ENCODE measurements at regions not wholly inside any gene's neighbourhood (a gene's known extent, or its start where the extent isn't known, plus 50 kb on each side); places are given as distances from the start of the nearest gene placed in this dataset.
"Not testable (repeated sequence)": the region's sequence is repeated elsewhere in the genome, so short reads cannot be mapped to it uniquely, and the experiment has no call there.

DNA sequence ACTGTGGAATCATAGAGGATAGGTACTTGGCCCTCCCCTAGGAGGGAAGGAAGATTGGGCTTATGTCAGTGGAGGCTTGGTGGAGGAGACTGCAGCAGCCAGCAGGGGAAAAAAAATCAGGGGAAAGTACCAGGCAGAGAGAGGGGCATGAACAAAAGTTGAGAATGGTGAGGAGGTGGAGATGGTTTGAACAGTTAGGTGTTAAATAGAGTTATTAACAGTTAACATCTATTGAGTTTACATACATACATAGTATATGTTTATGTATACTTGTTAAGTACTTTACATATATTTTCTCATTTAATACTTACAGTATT lies 136.5 kb upstream of the HNRNPU start:
- DNase-seq (ENCODE audit: low spot score) = no peak
- no peaks in the 10 kb centered on the region for H3K27me3 Mint-ChIP-seq (ENCODE audit: low read depth)
- peaks cover 2% of the 10 kb centered on the region for H3K36me3 Mint-ChIP-seq (ENCODE audit: low read depth)
- H3K27ac Mint-ChIP-seq (ENCODE audit: unreplicated experiment) = no peak overlapping the region
- H3K9me3 Mint-ChIP-seq (ENCODE audit: low read depth) = peaks cover 2% of the 10 kb centered on the region
- no peak overlapping the region for H3K4me3 Mint-ChIP-seq (ENCODE audit: unreplicated experiment)
- H3K4me1 Mint-ChIP-seq (ENCODE audit: low read depth) = peaks cover 17% of the 10 kb centered on the region
- TF ChIP-seq CTCF (IDR thresholded peaks at IDR 0.05) = no peak

GRCh38 chr1:244999644-245000043 lies 135.3 kb upstream of the HNRNPU start:
- H3K27me3 Mint-ChIP-seq (ENCODE audit: low read depth) = not testable (repeated sequence)

DNA sequence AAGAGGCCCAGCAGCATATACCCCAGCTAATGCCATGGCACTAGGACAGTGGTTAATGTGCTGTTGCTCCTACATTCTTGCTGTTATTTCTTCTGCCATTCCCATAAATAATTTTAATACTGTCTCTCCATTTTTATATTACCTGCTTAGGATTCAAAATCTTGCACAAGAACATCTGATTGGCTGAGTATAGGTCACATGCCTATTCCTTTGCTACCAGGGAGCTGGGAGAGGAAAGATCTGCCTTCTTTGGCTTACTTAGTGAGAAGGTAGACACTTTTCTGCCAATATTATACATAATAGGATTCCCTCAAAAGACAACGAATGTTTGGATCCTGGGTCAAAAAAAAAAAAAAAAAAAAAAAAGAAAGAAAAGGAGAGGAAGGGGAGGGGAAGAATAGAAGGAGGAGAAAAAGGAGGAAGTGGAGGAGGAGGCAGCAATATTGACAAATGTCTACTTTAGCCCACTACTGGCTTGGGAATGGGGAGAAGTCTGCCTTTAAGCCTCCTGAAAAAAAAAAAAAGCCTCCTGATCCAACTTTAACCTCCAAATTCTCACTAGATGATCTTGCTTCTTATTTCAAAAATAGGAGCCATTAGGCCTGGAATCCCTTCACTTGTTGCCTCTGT lies 134.5 kb upstream of the HNRNPU start:
- Mint-ChIP-seq H3K27ac (ENCODE audit: unreplicated experiment) (no peak overlapping the region), H3K36me3 (ENCODE audit: low read depth) (peaks cover 2% of the 10 kb centered on the region), H3K4me1 (ENCODE audit: low read depth) (peaks cover 17% of the 10 kb centered on the region), H3K27me3 (ENCODE audit: low read depth) (no peaks in the 10 kb centered on the region), H3K9me3 (ENCODE audit: low read depth) (peaks cover 2% of the 10 kb centered on the region), H3K4me3 (ENCODE audit: unreplicated experiment) (no peak overlapping the region)
- TF ChIP-seq CTCF (IDR thresholded peaks at IDR 0.05) = no peak
- no peak for DNase-seq (ENCODE audit: low spot score)

More at GRCh38 chr1:244999644-245000043, 135.3 kb upstream of the HNRNPU start:
- H3K9me3 Mint-ChIP-seq (ENCODE audit: low read depth); H3K36me3 Mint-ChIP-seq (ENCODE audit: low read depth); DNase-seq (ENCODE audit: low spot score); H3K27ac Mint-ChIP-seq (ENCODE audit: unreplicated experiment); H3K4me3 Mint-ChIP-seq (ENCODE audit: unreplicated experiment): not testable (repeated sequence)
- H3K4me1 Mint-ChIP-seq (ENCODE audit: low read depth) = peaks cover 17% of the 10 kb centered on the region

DNA sequence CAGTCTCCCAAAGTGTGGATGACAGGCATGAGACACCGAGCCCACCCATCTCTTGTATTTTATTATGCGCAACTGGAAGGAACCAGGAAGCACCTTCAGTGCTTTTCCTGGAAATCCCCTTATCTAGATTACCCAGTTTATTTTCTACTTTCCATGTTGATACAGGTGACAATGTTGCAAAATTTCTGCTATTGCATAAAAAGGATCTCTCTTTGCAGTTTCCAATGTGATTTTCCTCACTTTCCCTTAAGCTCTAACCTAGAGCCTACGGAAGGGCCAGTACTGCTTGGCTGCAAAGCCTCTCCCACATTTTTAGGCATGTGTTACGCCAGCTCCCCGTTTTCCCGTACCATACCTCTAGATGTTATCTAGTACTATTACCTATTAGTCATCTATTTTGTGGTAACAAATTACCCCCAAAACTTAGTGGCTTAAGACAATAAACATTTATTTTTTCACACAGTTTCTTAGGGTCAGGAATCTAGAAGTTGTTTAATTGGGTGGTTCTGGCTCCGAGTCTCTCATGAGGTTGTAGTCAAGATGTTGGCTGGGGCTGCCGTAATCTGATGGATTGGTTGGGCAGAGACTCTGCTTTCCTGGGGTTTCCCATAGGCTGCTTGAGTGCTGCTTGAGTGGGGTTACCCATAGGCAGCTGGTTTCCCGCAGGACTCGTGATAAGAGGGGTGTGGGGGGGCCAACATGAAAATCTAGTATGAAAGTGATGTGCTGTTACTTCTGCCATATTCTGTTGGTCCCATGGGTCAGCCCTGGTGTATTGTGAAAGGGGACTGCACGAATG lies 131.5 kb upstream of the HNRNPU start:
- Mint-ChIP-seq H3K4me3 (ENCODE audit: unreplicated experiment) (no peak overlapping the region), H3K27me3 (ENCODE audit: low read depth) (no peaks in the 10 kb centered on the region), H3K36me3 (ENCODE audit: low read depth) (peaks cover 2% of the 10 kb centered on the region), H3K9me3 (ENCODE audit: low read depth) (peaks cover 5% of the 10 kb centered on the region), H3K4me1 (ENCODE audit: low read depth) (peaks cover 7% of the 10 kb centered on the region), H3K27ac (ENCODE audit: unreplicated experiment) (no peak overlapping the region)
- DNase-seq (ENCODE audit: low spot score) = no peak
- no peak for TF ChIP-seq CTCF (IDR thresholded peaks at IDR 0.05)

DNA sequence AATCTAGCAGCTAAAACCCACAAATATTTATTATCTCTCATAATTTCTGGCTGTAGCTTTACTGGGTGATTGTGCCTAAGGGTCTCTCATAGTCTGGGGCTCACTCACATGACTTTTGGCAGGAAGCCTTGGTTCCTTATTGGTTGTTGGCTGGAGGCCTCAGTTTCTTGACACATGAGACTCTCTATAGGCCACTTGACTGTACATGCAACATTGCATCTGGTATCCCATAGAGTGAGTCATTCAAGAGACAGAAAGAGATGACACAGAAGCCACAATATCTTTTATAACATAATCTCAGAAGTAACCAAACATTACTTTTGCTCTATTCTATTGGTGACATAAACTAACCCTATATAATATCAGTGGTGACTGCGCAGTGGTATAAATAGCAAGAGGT lies 128.5 kb upstream of the HNRNPU start:
- H3K4me1 Mint-ChIP-seq (ENCODE audit: low read depth) = peaks cover 13% of the 10 kb centered on the region
- H3K27me3 Mint-ChIP-seq (ENCODE audit: low read depth) = no peaks in the 10 kb centered on the region
- H3K9me3 Mint-ChIP-seq (ENCODE audit: low read depth) = peaks cover 4% of the 10 kb centered on the region
- H3K36me3 Mint-ChIP-seq (ENCODE audit: low read depth) = peaks cover under 1% of the 10 kb centered on the region
- no peak overlapping the region for H3K27ac Mint-ChIP-seq (ENCODE audit: unreplicated experiment)
- no peak for DNase-seq (ENCODE audit: low spot score)
- no peak overlapping the region for H3K4me3 Mint-ChIP-seq (ENCODE audit: unreplicated experiment)
- no peak for TF ChIP-seq CTCF (IDR thresholded peaks at IDR 0.05)

DNA sequence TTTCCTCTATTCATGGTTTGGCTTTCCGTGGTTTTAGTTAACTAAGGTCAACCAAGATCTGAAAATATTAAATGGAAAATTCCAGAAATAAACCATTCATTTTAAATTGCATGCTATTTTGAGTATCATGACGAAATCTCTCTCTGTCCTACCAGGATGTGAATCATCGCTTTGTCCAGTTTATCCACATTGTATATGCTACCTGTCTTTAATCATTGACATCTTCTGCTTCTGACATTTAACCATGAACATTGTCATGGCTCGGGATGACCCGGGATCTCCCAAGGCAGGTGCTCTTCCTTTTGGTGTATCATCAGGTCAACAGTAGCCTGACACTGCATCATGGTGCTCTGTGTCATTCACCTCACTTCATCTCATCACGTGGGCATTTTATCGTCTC lies 125.5 kb upstream of the HNRNPU start:
- H3K27ac Mint-ChIP-seq (ENCODE audit: unreplicated experiment) = peak overlapping the region; percentile 14
- peaks cover 2% of the 10 kb centered on the region for H3K36me3 Mint-ChIP-seq (ENCODE audit: low read depth)
- no peaks in the 10 kb centered on the region for H3K27me3 Mint-ChIP-seq (ENCODE audit: low read depth)
- H3K4me1 Mint-ChIP-seq (ENCODE audit: low read depth) = peaks cover 13% of the 10 kb centered on the region
- no peak for DNase-seq (ENCODE audit: low spot score)
- H3K4me3 Mint-ChIP-seq (ENCODE audit: unreplicated experiment) = no peak overlapping the region
- no peak for TF ChIP-seq CTCF (IDR thresholded peaks at IDR 0.05)
- H3K9me3 Mint-ChIP-seq (ENCODE audit: low read depth) = peaks cover 3% of the 10 kb centered on the region
